Hepatocyte (in vitro differentiated cells): ENCODE measurements at regions not wholly inside any gene's neighbourhood (a gene's known extent, or its start where the extent isn't known, plus 50 kb on each side); places are given as distances from the start of the nearest gene placed in this dataset.

Source experiments
- DNase-seq: peaks from one replicate; pipeline ENCODE4 v3.0.0-alpha.2; 2016; ENCODE audit warnings: low spot score
- H2AFZ ChIP-seq: fragments of 200-600 bp; sonication (generic); 2 replicates; pipeline ENCODE4 v1.6.0; 2016; ENCODE audit warnings: antibody characterized with exemption, mild to moderate bottlenecking
- H3K27ac ChIP-seq: fragments of 200-600 bp; sonication (generic); 2 replicates; pipeline ENCODE4 v1.5.1; 2016; ENCODE audit warnings: mild to moderate bottlenecking
- H3K27me3 ChIP-seq: fragments of 200-600 bp; sonication (generic); 2 replicates; pipeline ENCODE4 v1.6.1; 2016
- H3K36me3 ChIP-seq: fragments of 200-600 bp; sonication (generic); replicated peaks from 2 replicates; pipeline ENCODE4 v1.5.1; 2016; ENCODE audit warnings: low read depth; ENCODE audit not compliant: insufficient read depth
- H3K4me1 ChIP-seq: fragments of 200-600 bp; sonication (generic); 2 replicates; pipeline ENCODE4 v1.5.1; 2016; ENCODE audit warnings: mild to moderate bottlenecking, moderate library complexity; ENCODE audit not compliant: insufficient read depth
- H3K4me2 ChIP-seq: fragments of 200-600 bp; sonication (generic); 2 replicates; pipeline ENCODE4 v1.6.0; 2016
- H3K4me3 ChIP-seq: fragments of 200-600 bp; sonication (generic); 2 replicates; pipeline ENCODE4 v1.5.1; 2016; ENCODE audit warnings: mild to moderate bottlenecking
- H3K79me2 ChIP-seq: fragments of 200-600 bp; sonication (generic); 2 replicates; pipeline ENCODE4 v1.6.0; 2017; ENCODE audit warnings: mild to moderate bottlenecking
- H3K9me2 ChIP-seq: fragments of 200-600 bp; sonication (generic); replicated peaks from 2 replicates; pipeline ENCODE4 v1.6.0; 2017; ENCODE audit warnings: mild to moderate bottlenecking; ENCODE audit not compliant: insufficient read depth
- H3K9me3 ChIP-seq: fragments of 200-600 bp; sonication (generic); 2 replicates; pipeline ENCODE4 v1.5.1; 2016; ENCODE audit warnings: low read depth, mild to moderate bottlenecking
- H4K20me1 ChIP-seq: fragments of 200-600 bp; sonication (generic); 2 replicates; pipeline ENCODE4 v1.6.0; 2016; ENCODE audit warnings: mild to moderate bottlenecking; ENCODE audit not compliant: insufficient read depth, poor library complexity, severe bottlenecking
- CTCF ChIP-seq: fragments of 200-600 bp; sonication (generic); IDR thresholded peaks from 2 replicates; pipeline ENCODE4 v1.5.1; 2016; ENCODE audit warnings: antibody characterized with exemption, mild to moderate bottlenecking; ENCODE audit not compliant: poor library complexity
- EZH2 ChIP-seq: fragments of 200-600 bp; sonication (generic); IDR thresholded peaks from 2 replicates; pipeline ENCODE4 v1.6.1; 2016; ENCODE audit warnings: antibody characterized with exemption, mild to moderate bottlenecking, borderline replicate concordance
- EZH2phosphoT487 ChIP-seq: fragments of 200-600 bp; sonication (generic); IDR thresholded peaks from one replicate; pipeline ENCODE4 v1.6.1; 2018; ENCODE audit warnings: antibody characterized with exemption, mild to moderate bottlenecking, low read depth, moderate library complexity; ENCODE audit not compliant: unreplicated experiment, severe bottlenecking
- WGBS: methylation state at CpG from one replicate; pipeline ENCODE4 v1.1.6; 2016; ENCODE audit warnings: low lambda C conversion rate; ENCODE audit errors: missing lambda C conversion rate; 5-methylcytosine and 5-hydroxymethylcytosine counted together

GRCh38 chr11:87666730-87667129 lies 508.5 kb downstream of the RAB38 start:
- no peak overlapping the region for H2AFZ ChIP-seq
- no peak for TF ChIP-seq EZH2phosphoT487
- TF ChIP-seq EZH2 = no peak
- TF ChIP-seq CTCF = no peak
- no peaks in the 10 kb centered on the region for H3K4me1 ChIP-seq
- H3K36me3 ChIP-seq = no peaks in the 10 kb centered on the region
- no peaks in the 10 kb centered on the region for H3K27me3 ChIP-seq
- no peak overlapping the region for H3K4me3 ChIP-seq
- H3K27ac ChIP-seq = no peak overlapping the region
- H3K9me3 ChIP-seq = no peaks in the 10 kb centered on the region
- 95% methylated on average over 6 of the region's 6 CpGs for WGBS
- no peak for DNase-seq
- H4K20me1 ChIP-seq = no peaks in the 10 kb centered on the region
- no peaks in the 10 kb centered on the region for H3K9me2 ChIP-seq
- no peaks in the 10 kb centered on the region for H3K79me2 ChIP-seq
- H3K4me2 ChIP-seq = no peak overlapping the region

GRCh38 chr11:87662287-87662686 lies 513.0 kb downstream of the RAB38 start:
- H3K27me3 ChIP-seq = no peaks in the 10 kb centered on the region
- H3K27ac ChIP-seq = no peak overlapping the region
- TF ChIP-seq EZH2 = no peak
- TF ChIP-seq EZH2phosphoT487 = no peak
- no peak for TF ChIP-seq CTCF
- no peaks in the 10 kb centered on the region for H3K4me1 ChIP-seq
- no peak overlapping the region for H3K4me3 ChIP-seq
- H3K9me2 ChIP-seq = no peaks in the 10 kb centered on the region
- no peaks in the 10 kb centered on the region for H3K36me3 ChIP-seq
- H2AFZ ChIP-seq = no peak overlapping the region
- H3K9me3 ChIP-seq = no peaks in the 10 kb centered on the region
- DNase-seq = no peak
- no peaks in the 10 kb centered on the region for H4K20me1 ChIP-seq
- H3K79me2 ChIP-seq = no peaks in the 10 kb centered on the region
- no peak overlapping the region for H3K4me2 ChIP-seq

- Histone ChIP-seq H3K27ac (no peak overlapping the region), H3K4me1 (no peaks in the 10 kb centered on the region), H3K9me2 (no peaks in the 10 kb centered on the region), H4K20me1 (no peaks in the 10 kb centered on the region), H3K9me3 (no peaks in the 10 kb centered on the region), H3K79me2 (no peaks in the 10 kb centered on the region), H3K4me3 (no peak overlapping the region), H3K27me3 (no peaks in the 10 kb centered on the region), H3K36me3 (no peaks in the 10 kb centered on the region), H2AFZ (no peak overlapping the region), H3K4me2 (no peak overlapping the region)
- DNase-seq = no peak
- WGBS = 71% methylated on average over 5 of the region's 5 CpGs
- no peak for TF ChIP-seq EZH2
These were observed 514.1 kb downstream of the RAB38 start for GRCh38 chr11:87660926-87661660.

GRCh38 chr11:87659807-87660206 lies 515.4 kb downstream of the RAB38 start:
- 90% methylated on average over 5 of the region's 5 CpGs for WGBS
- Histone ChIP-seq H3K9me2 (no peaks in the 10 kb centered on the region), H3K4me3 (no peak overlapping the region), H2AFZ (no peak overlapping the region), H3K79me2 (no peaks in the 10 kb centered on the region), H3K4me1 (no peaks in the 10 kb centered on the region), H3K27ac (no peak overlapping the region), H3K4me2 (no peak overlapping the region), H3K27me3 (no peaks in the 10 kb centered on the region), H3K9me3 (no peaks in the 10 kb centered on the region), H4K20me1 (no peaks in the 10 kb centered on the region), H3K36me3 (no peaks in the 10 kb centered on the region)
- DNase-seq = no peak
- TF ChIP-seq EZH2 (no peak), EZH2phosphoT487 (no peak), CTCF (no peak)
